NCI-H2171 (cell line): ENCODE measurements at regions not wholly inside any gene's neighbourhood (a gene's known extent, or its start where the extent isn't known, plus 50 kb on each side); places are given as distances from the start of the nearest gene placed in this dataset.
"Not testable (repeated sequence)": the region's sequence is repeated elsewhere in the genome, so short reads cannot be mapped to it uniquely, and the experiment has no call there.

Source experiments
- DNase-seq: peaks from one replicate; lab custom pipeline; 2025; lab: John Stamatoyannopoulos, UW

- no peak for DNase-seq
These were observed 567.9 kb upstream of the HTR2C start for GRCh38 chrX:114015966-114016365.

- DNase-seq = no peak
These were observed 577.2 kb upstream of the HTR2C start for GRCh38 chrX:114006664-114007063.

- no peak for DNase-seq
These were observed 587.1 kb upstream of the HTR2C start for GRCh38 chrX:113996781-113997180.

- DNase-seq = not testable (repeated sequence)
These were observed 592.2 kb upstream of the HTR2C start for GRCh38 chrX:113991720-113992119.

- DNase-seq = not testable (repeated sequence)
These were observed 593.2 kb upstream of the HTR2C start for GRCh38 chrX:113990669-113991068.

GRCh38 chrX:113988315-113988935, 595.5 kb upstream of the HTR2C start:
- DNase-seq = not testable (repeated sequence)

- DNase-seq = no peak
These were observed 597.5 kb upstream of the HTR2C start for GRCh38 chrX:113986427-113986826.

- DNase-seq = no peak
These were observed 601.1 kb upstream of the HTR2C start for GRCh38 chrX:113982766-113983165.

- no peak for DNase-seq
These were observed 602.9 kb upstream of the HTR2C start for GRCh38 chrX:113980953-113981352.

GRCh38 chrX:113977887-113978286, 606.0 kb upstream of the HTR2C start:
- DNase-seq = no peak

GRCh38 chrX:113975441-113975840, 608.4 kb upstream of the HTR2C start:
- no peak for DNase-seq

- no peak for DNase-seq
These were observed 609.0 kb upstream of the HTR2C start for GRCh38 chrX:113974881-113975280.

- no peak for DNase-seq
These were observed 610.2 kb upstream of the HTR2C start for GRCh38 chrX:113973706-113974105.

GRCh38 chrX:113966791-113967190, 617.1 kb upstream of the HTR2C start:
- DNase-seq = no peak

GRCh38 chrX:113962343-113962742, 621.5 kb upstream of the HTR2C start:
- DNase-seq = no peak

- no peak for DNase-seq
These were observed 623.8 kb upstream of the HTR2C start for GRCh38 chrX:113959912-113960626.

- no peak for DNase-seq
These were observed 627.0 kb upstream of the HTR2C start for GRCh38 chrX:113956936-113957335.

GRCh38 chrX:113954297-113954696, 629.6 kb upstream of the HTR2C start:
- DNase-seq = no peak

- DNase-seq = no peak
These were observed 633.7 kb upstream of the HTR2C start for GRCh38 chrX:113950081-113950678.

GRCh38 chrX:113947548-113947947, 636.3 kb upstream of the HTR2C start:
- no peak for DNase-seq

- no peak for DNase-seq
These were observed 648.4 kb upstream of the HTR2C start for GRCh38 chrX:113935518-113935917.

GRCh38 chrX:113933931-113934330, 650.0 kb upstream of the HTR2C start:
- DNase-seq = no peak

- DNase-seq = peak; percentile 1
These were observed 654.9 kb upstream of the HTR2C start for GRCh38 chrX:113929004-113929403.
